ENCODE measurements at regions not wholly inside any gene's neighbourhood (a gene's known extent, or its start where the extent isn't known, plus 50 kb on each side); places are given as distances from the start of the nearest gene placed in this dataset.

DNA sequence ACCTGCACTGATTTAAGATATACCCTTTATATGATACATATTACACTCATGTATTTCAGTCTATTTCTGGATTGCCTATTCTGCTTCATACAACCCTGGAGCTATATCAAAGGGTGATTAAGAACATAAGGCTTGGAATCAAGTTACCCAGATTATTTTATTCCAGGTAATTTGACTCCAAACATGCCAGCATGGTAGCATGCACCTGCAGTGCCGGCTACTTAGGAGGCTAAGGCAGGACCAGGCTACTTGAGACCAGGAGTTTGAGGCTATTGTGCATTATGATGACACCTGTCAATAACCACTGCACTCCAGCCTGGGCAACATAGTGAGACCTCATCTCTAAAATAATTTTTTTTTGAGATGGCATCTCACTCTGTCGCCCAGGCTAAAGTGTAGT, 50.4 kb upstream of the NEO1 start:
- peaks cover 5% of the 10 kb centered on the region for H3K27me3 Mint-ChIP-seq (ENCODE audit: low read depth, poor library complexity)
- H3K4me1 Mint-ChIP-seq, result peaks cover 10% of the 10 kb centered on the region
- DNase-seq, result no peak
- H3K9me3 Mint-ChIP-seq, result no peaks in the 10 kb centered on the region
- H3K27ac Mint-ChIP-seq, result no peak overlapping the region
- H3K36me3 Mint-ChIP-seq (ENCODE audit: low read depth), result no peaks in the 10 kb centered on the region
- TF ChIP-seq, protein P1, sequence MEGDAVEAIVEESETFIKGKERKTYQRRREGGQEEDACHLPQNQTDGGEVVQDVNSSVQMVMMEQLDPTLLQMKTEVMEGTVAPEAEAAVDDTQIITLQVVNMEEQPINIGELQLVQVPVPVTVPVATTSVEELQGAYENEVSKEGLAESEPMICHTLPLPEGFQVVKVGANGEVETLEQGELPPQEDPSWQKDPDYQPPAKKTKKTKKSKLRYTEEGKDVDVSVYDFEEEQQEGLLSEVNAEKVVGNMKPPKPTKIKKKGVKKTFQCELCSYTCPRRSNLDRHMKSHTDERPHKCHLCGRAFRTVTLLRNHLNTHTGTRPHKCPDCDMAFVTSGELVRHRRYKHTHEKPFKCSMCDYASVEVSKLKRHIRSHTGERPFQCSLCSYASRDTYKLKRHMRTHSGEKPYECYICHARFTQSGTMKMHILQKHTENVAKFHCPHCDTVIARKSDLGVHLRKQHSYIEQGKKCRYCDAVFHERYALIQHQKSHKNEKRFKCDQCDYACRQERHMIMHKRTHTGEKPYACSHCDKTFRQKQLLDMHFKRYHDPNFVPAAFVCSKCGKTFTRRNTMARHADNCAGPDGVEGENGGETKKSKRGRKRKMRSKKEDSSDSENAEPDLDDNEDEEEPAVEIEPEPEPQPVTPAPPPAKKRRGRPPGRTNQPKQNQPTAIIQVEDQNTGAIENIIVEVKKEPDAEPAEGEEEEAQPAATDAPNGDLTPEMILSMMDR (IDR thresholded peaks at IDR 0.05), result no peak
- H3K4me3 Mint-ChIP-seq, result no peak overlapping the region

DNA sequence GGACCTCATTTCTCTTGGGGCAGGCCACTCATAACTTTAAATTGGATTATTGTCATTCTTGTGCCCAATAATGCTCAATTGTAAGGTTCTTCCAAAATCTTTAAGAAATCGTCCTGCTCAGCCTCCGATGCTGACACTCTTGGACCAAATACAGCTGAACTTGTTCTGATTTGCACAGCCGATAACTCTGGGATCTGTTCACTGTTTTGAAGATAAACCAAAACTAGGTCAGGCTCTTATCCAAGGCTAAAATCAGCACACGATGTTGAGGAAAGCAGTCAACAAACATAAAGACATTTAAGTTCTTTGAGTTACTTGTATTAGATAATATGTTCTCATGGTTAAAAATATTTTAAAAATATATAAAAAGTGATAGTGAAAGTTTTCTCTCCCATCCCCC, 52.0 kb upstream of the NEO1 start:
- Mint-ChIP-seq H3K4me3 (no peak overlapping the region), H3K4me1 (peaks cover 24% of the 10 kb centered on the region), H3K27me3 (ENCODE audit: low read depth, poor library complexity) (peaks cover 5% of the 10 kb centered on the region), H3K27ac (no peak overlapping the region), H3K9me3 (no peaks in the 10 kb centered on the region), H3K36me3 (ENCODE audit: low read depth) (no peaks in the 10 kb centered on the region)
- TF ChIP-seq, protein P1 (IDR thresholded peaks at IDR 0.05), result no peak
- no peak for DNase-seq

DNA sequence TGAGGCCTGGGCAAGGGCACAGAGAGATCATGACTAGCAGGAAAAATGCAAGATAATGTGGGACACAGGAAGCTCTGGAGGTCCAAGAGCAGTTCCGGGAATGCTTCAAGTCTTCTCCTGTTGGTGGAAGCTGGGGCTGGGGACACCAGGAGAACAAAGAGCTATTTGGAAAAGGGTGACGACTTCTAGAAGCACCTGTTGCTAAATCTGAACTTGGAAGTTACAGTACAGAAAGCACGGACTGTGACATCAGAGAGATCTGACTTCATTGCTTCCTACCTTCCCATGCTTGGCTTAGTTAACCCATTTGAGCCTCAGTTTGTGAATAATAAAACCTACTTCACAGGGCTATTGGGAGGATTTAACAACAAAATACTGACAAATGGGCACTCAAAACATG, 52.7 kb upstream of the NEO1 start:
- no peak for DNase-seq
- TF ChIP-seq, protein P1 (IDR thresholded peaks at IDR 0.05), result no peak
- Mint-ChIP-seq H3K27ac (no peak overlapping the region), H3K4me3 (no peak overlapping the region), H3K27me3 (ENCODE audit: low read depth, poor library complexity) (peaks cover 5% of the 10 kb centered on the region), H3K4me1 (peaks cover 31% of the 10 kb centered on the region), H3K36me3 (ENCODE audit: low read depth) (no peaks in the 10 kb centered on the region), H3K9me3 (no peaks in the 10 kb centered on the region)

DNA sequence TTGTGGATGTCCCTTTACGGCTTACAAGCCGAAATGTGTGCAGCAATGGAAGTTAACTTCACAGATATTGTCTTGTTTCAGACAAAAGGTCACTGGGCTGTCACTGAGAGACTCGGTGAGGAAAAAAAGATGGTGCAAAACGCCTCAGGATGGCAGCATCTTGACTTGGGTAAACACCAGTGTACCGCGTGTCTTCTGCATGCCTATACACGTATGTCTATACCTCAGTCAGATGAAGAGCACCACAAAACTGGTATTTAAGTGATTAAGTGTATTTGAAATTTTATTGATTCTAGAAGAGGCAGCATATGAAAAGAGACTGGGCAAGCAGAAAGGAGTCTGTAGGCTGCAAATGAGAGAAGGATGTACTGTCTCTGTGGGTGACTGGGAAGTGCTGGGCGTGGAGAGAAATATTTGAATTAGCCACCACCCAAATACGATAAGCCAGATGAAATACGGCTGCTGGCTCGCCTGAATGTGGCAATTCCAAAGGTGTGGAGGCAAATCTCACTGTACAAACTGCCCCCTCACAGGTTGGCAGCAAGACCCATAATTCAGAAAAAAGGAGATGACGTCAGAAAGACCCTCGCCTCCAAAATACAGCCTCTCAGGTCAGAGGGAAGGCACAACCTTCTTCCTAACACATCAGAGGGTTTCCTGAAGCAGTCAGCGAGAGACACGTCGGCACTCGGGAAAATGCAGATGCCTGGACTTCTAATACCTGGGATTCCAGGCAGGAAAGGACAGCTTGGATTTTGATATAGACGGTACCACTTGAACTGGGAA, 53.4 kb upstream of the NEO1 start:
- no peak overlapping the region for H3K4me3 Mint-ChIP-seq
- TF ChIP-seq, protein P1 (IDR thresholded peaks at IDR 0.05), result no peak
- H3K27ac Mint-ChIP-seq, result no peak overlapping the region

DNA sequence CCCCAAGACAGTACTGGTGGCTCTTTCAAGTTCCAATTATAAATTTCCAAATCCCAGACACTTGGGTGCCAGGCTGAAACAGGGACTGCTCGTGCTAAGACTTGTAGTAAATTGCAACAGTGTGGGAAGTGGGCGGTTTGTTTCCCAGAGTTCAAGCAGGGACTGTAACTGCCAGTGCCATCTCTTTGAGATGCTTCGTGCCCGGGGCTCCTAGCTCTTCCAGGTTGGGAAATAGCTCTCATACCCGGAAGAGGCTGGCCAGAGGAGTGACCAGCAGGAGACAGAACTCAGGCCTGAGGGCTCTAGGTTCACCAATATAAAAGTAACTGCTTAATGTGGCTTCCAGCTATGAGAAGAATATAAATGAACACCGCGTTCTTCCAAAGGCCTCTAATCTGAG, 54.0 kb upstream of the NEO1 start:
- DNase-seq, result no peak
- Mint-ChIP-seq H3K27ac (no peak overlapping the region), H3K4me3 (no peak overlapping the region), H3K36me3 (ENCODE audit: low read depth) (no peaks in the 10 kb centered on the region), H3K27me3 (ENCODE audit: low read depth, poor library complexity) (peaks cover 5% of the 10 kb centered on the region), H3K4me1 (peaks cover 45% of the 10 kb centered on the region), H3K9me3 (no peaks in the 10 kb centered on the region)
- TF ChIP-seq, protein P1 (IDR thresholded peaks at IDR 0.05), result no peak

More for the DNA sequence above, 53.4 kb upstream of the NEO1 start:
- Mint-ChIP-seq H3K9me3 (no peaks in the 10 kb centered on the region), H3K36me3 (ENCODE audit: low read depth) (no peaks in the 10 kb centered on the region), H3K4me1 (peaks cover 38% of the 10 kb centered on the region), H3K27me3 (ENCODE audit: low read depth, poor library complexity) (peaks cover 5% of the 10 kb centered on the region)
- DNase-seq, result no peak

DNA sequence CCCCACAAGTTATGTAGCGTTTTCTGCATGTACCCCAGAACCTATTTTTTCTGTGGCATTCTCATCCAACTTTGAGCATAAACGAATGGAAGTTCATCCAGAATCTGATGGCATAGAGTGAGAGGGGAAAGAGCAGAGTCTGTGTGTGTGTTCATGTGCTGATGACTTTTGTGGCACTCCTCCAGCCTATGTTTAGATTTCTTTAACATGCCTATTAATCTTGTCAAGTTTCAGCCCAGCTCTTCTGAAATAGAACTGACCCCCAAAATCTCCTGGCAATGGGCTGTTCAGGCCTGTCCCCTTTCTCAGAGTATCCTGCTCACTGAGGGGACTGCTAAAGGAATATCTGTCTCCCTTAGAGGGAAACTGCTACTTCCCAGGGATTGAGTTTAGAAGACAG, 56.4 kb upstream of the NEO1 start:
- TF ChIP-seq, protein P1 (IDR thresholded peaks at IDR 0.05), result no peak
- peak overlapping the region; percentile 50 for H3K27ac Mint-ChIP-seq
- H3K4me3 Mint-ChIP-seq, result no peak overlapping the region
- H3K4me1 Mint-ChIP-seq, result peaks cover 54% of the 10 kb centered on the region
- peaks cover 5% of the 10 kb centered on the region for H3K27me3 Mint-ChIP-seq (ENCODE audit: low read depth, poor library complexity)
- H3K9me3 Mint-ChIP-seq, result no peaks in the 10 kb centered on the region
- no peaks in the 10 kb centered on the region for H3K36me3 Mint-ChIP-seq (ENCODE audit: low read depth)
- DNase-seq, result no peak

All from nephron progenitor cell (in vitro differentiated cells).